Large intestine (tissue), 3 donors: ENCODE measurements at regions not wholly inside any gene's neighbourhood (a gene's known extent, or its start where the extent isn't known, plus 50 kb on each side); places are given as distances from the start of the nearest gene placed in this dataset.

Source experiments
- DNase-seq, 2 donors: peaks; one replicate each; pipeline versions ENCODE4 v3.0.0 to v3.0.0-alpha.2; 2013
- H3K27ac ChIP-seq: one replicate; pipeline ENCODE4 v1.5.1; 2013; ENCODE audit warnings: low read length
- H3K27me3 ChIP-seq: 2 replicates; pipeline ENCODE4 v1.6.1; 2013; ENCODE audit warnings: low read length; ENCODE audit not compliant: control insufficient read depth, insufficient read depth
- H3K36me3 ChIP-seq: 2 replicates; pipeline ENCODE4 v1.6.1; 2013; ENCODE audit warnings: low read length; ENCODE audit not compliant: control insufficient read depth, insufficient read depth
- H3K4me1 ChIP-seq: one replicate; pipeline ENCODE4 v1.6.1; 2013; ENCODE audit warnings: low read length; ENCODE audit not compliant: control insufficient read depth, insufficient read depth
- H3K4me3 ChIP-seq: one replicate; pipeline ENCODE4 v1.5.1; 2013; ENCODE audit warnings: low read length
- H3K9me3 ChIP-seq: one replicate; pipeline ENCODE4 v1.6.1; 2013; ENCODE audit warnings: mild to moderate bottlenecking, low read depth, low read length, moderate library complexity; ENCODE audit not compliant: control insufficient read depth
- WGBS: methylation state at CpG from one replicate; pipeline ENCODE4 v1.1.5; 2013; ENCODE audit warnings: low lambda C conversion rate; ENCODE audit not compliant: insufficient coverage; 5-methylcytosine and 5-hydroxymethylcytosine counted together

GRCh38 chr2:140178234-140178633 lies 1398.0 kb upstream of the NXPH2 start:
- H3K9me3 ChIP-seq: no peaks in the 10 kb centered on the region
- no peak overlapping the region for H3K4me3 ChIP-seq
- WGBS: no CpG with 5 or more reads among the region's 3 CpGs
- H3K27ac ChIP-seq: no peak overlapping the region
- H3K27me3 ChIP-seq: no peaks in the 10 kb centered on the region
- no peak for DNase-seq
- no peaks in the 10 kb centered on the region for H3K36me3 ChIP-seq
- H3K4me1 ChIP-seq: no peaks in the 10 kb centered on the region

DNA sequence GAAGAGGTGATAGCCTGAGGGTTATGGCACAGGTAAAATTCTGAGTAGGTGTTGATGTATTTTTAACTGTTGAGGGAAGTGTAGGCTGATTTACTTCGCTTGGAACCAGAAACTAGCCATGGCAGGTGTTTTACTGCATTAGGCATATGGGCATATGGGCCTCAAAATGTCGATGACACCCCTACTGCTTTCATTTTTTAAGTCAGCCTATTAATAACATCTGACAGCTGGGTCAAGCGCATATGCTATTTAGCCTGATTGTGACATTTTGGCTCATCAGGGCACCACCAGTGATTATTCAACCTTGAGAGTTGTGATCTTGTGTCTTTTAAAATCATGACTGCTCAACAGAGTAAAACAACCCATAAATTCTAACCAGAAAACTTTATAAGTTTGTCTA lies 1396.9 kb upstream of the NXPH2 start:
- no peak overlapping the region for H3K4me3 ChIP-seq
- no peaks in the 10 kb centered on the region for H3K4me1 ChIP-seq
- H3K36me3 ChIP-seq: no peaks in the 10 kb centered on the region
- WGBS: no CpG with 5 or more reads among the region's 3 CpGs
- H3K27me3 ChIP-seq: no peaks in the 10 kb centered on the region
- no peak overlapping the region for H3K27ac ChIP-seq
- DNase-seq: no peak
- H3K9me3 ChIP-seq: no peaks in the 10 kb centered on the region

GRCh38 chr2:140173790-140174189 lies 1393.6 kb upstream of the NXPH2 start:
- Histone ChIP-seq H3K4me1 (no peaks in the 10 kb centered on the region), H3K4me3 (no peak overlapping the region), H3K27me3 (no peaks in the 10 kb centered on the region), H3K27ac (no peak overlapping the region), H3K36me3 (no peaks in the 10 kb centered on the region), H3K9me3 (no peaks in the 10 kb centered on the region)
- 73% methylated on average over 5 of the region's 5 CpGs for WGBS
- no peak for DNase-seq

DNA sequence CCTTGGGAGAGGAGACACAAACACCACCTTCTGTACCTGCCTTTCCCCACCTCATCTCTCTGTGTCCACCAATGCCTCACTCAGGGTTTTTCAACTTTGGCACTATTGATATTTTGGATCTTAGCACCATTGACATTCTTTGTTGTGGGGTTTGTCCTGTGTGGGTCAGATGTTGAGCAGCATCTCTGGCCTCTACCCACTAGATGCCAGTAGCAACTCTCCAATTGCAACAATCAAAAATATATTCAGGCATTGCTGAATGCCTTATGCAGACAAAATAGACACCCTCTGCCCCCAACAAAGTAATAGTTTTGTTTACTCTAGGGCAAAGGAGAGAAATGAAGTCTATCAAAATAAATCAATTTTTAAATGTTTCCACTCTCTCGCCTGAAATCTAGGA lies 1384.3 kb upstream of the NXPH2 start:
- H3K9me3 ChIP-seq: no peaks in the 10 kb centered on the region
- no peaks in the 10 kb centered on the region for H3K27me3 ChIP-seq
- WGBS: 88% methylated on average over 1 of the region's 1 CpG
- no peak overlapping the region for H3K27ac ChIP-seq
- no peak overlapping the region for H3K4me3 ChIP-seq
- H3K36me3 ChIP-seq: no peaks in the 10 kb centered on the region
- DNase-seq: no peak
- H3K4me1 ChIP-seq: no peaks in the 10 kb centered on the region

DNA sequence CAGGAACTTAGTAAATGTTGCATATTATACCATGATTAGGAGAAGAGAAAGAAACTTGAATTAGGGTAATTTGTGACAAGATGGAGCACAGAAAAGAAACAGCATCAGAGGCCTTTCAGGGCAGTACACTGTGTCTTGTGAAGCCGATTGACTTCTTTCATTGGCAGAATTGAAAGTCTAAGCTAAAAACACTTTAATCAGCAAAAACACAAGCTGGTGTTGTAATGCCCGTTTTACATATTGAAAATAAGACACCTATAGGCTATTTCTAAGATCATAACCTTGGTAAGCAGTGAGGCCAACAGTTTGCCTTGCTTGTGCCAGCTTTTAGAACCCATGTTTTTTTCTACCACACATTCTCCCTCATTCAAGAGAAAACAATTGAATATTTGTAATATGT lies 1378.1 kb upstream of the NXPH2 start:
- no peak for DNase-seq
- Histone ChIP-seq H3K27me3 (no peaks in the 10 kb centered on the region), H3K36me3 (no peaks in the 10 kb centered on the region), H3K9me3 (no peaks in the 10 kb centered on the region), H3K4me3 (no peak overlapping the region), H3K4me1 (no peaks in the 10 kb centered on the region), H3K27ac (no peak overlapping the region)
- WGBS: no CpG with 5 or more reads among the region's 2 CpGs

DNA sequence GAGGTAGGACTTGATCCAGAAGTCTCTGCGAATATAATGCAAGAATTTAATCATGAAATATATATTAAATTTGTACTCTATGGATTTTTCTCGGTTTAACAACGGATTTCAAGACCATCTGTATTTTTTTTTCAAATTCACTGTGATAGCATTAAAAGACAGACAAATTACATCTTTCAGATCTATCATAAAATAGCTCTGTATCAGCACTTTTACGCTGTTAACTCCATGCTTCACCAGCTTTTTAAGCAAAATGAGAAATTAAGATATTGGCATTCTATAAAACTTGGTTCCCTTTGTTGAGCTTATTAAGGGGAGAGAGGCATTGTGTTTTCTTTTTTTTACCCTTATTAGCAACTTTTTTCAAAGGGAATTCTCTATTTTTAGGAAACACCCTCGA lies 1377.6 kb upstream of the NXPH2 start:
- no peaks in the 10 kb centered on the region for H3K4me1 ChIP-seq
- no peak for DNase-seq
- H3K9me3 ChIP-seq: no peaks in the 10 kb centered on the region
- no peaks in the 10 kb centered on the region for H3K27me3 ChIP-seq
- WGBS: 68% methylated on average over 4 of the region's 5 CpGs
- H3K4me3 ChIP-seq: no peak overlapping the region
- no peak overlapping the region for H3K27ac ChIP-seq
- H3K36me3 ChIP-seq: no peaks in the 10 kb centered on the region

GRCh38 chr2:140154706-140155105 lies 1374.5 kb upstream of the NXPH2 start:
- Histone ChIP-seq H3K9me3 (no peaks in the 10 kb centered on the region), H3K27ac (no peak overlapping the region), H3K4me3 (no peak overlapping the region), H3K27me3 (no peaks in the 10 kb centered on the region), H3K36me3 (no peaks in the 10 kb centered on the region), H3K4me1 (no peaks in the 10 kb centered on the region)
- WGBS: 100% methylated on average over 1 of the region's 2 CpGs
- DNase-seq: no peak

- H3K36me3 ChIP-seq: no peaks in the 10 kb centered on the region
- no peak overlapping the region for H3K27ac ChIP-seq
- no peak for DNase-seq
- H3K27me3 ChIP-seq: no peaks in the 10 kb centered on the region
- H3K4me1 ChIP-seq: no peaks in the 10 kb centered on the region
- no CpG with 5 or more reads among the region's 5 CpGs for WGBS
- H3K9me3 ChIP-seq: no peaks in the 10 kb centered on the region
- H3K4me3 ChIP-seq: no peak overlapping the region
These were observed 1374.1 kb upstream of the NXPH2 start for GRCh38 chr2:140154271-140154670.

DNA sequence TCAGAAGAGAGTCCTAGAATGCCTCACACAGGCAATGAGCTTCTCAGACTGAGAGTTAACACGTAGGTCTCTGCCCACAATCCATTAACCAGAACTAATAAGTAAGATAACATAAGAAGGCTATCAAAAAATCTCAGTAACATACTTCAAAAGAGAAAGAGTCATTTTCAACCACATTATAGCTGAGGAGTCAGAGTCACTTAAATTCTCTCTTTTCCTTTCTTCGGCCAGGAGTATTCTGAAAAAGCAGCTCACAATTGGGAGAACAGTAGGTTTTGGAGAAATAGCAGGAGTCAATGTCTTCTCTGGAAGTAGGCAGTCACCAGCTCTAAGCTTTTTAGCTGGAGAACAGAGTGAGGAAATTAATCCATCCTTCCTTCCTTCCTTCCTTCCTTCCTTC lies 1364.4 kb upstream of the NXPH2 start:
- no peaks in the 10 kb centered on the region for H3K9me3 ChIP-seq
- WGBS: no CpG with 5 or more reads among the region's 2 CpGs
- H3K27ac ChIP-seq: no peak overlapping the region
- no peaks in the 10 kb centered on the region for H3K27me3 ChIP-seq
- no peaks in the 10 kb centered on the region for H3K36me3 ChIP-seq
- no peak for DNase-seq
- H3K4me3 ChIP-seq: no peak overlapping the region
- no peaks in the 10 kb centered on the region for H3K4me1 ChIP-seq

DNA sequence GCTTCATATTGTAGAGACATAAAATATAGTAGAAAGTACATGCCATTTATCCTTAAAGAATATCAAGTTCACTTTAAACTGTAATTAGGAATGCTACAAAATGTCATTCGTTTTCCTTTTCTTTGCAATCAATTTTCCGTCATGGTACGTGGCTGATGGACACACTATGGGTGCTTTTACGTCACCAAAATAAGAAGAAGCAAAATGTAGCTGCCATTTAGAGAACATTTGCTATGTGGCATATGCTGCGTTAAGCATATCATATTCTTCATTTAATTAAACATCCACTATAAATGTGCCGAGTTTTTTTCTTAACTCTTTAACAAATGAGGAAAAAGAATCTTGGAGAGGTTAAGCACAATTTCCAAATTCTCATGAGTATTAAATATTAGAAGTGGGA lies 1358.5 kb upstream of the NXPH2 start:
- DNase-seq: no peak
- Histone ChIP-seq H3K27me3 (no peaks in the 10 kb centered on the region), H3K4me3 (no peak overlapping the region), H3K9me3 (no peaks in the 10 kb centered on the region), H3K27ac (no peak overlapping the region), H3K4me1 (no peaks in the 10 kb centered on the region), H3K36me3 (no peaks in the 10 kb centered on the region)
- 100% methylated on average over 1 of the region's 6 CpGs for WGBS

DNA sequence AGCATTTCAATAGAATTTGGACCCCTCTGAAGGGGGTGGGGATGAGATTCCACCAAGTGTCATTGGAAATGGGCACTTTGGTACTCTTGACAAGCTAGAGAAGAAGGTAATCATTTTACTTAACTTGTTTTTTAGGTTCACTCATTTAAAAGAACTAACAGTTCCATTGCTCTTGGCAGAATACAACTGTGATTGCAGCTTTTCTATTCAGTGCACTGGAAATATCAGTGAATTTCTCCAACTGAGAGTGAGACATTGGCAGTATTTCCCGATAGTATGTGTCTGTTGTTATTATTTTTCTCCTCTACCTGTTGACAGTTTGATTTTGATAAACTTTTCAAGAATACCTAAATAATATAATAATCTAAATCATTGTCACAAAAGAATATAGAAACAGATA lies 1356.7 kb upstream of the NXPH2 start:
- 71% methylated on average over 1 of the region's 1 CpG for WGBS
- Histone ChIP-seq H3K27me3 (no peaks in the 10 kb centered on the region), H3K4me3 (no peak overlapping the region), H3K36me3 (no peaks in the 10 kb centered on the region), H3K4me1 (no peaks in the 10 kb centered on the region), H3K27ac (no peak overlapping the region), H3K9me3 (no peaks in the 10 kb centered on the region)
- no peak for DNase-seq
